GM18870 (cell line): ENCODE measurements at regions not wholly inside any gene's neighbourhood (a gene's known extent, or its start where the extent isn't known, plus 50 kb on each side); places are given as distances from the start of the nearest gene placed in this dataset.

ENCODE experiments used
- ATAC-seq: cut with Tn5 transposase; IDR thresholded peaks from one replicate; pipeline ENCODE4 v1.9.1; 2021; ENCODE audit warnings: moderate library complexity; ENCODE audit not compliant: unreplicated experiment

- ATAC-seq = no peak
Observed at GRCh38 chr4:180861651-180862050, 1381.6 kb upstream of the TENM3 start.

GRCh38 chr4:180866933-180867643, 1376.1 kb upstream of the TENM3 start:
- no peak for ATAC-seq

GRCh38 chr4:180870623-180871022, 1372.6 kb upstream of the TENM3 start:
- ATAC-seq = no peak

GRCh38 chr4:180898305-180898704, 1344.9 kb upstream of the TENM3 start:
- no peak for ATAC-seq

- no peak for ATAC-seq
Observed at GRCh38 chr4:180900781-180901180, 1342.4 kb upstream of the TENM3 start.

- no peak for ATAC-seq
Observed at GRCh38 chr4:180909279-180909678, 1333.9 kb upstream of the TENM3 start.

- no peak for ATAC-seq
Observed at GRCh38 chr4:180913750-180914149, 1329.5 kb upstream of the TENM3 start.

- ATAC-seq = no peak
Observed at GRCh38 chr4:180923486-180923885, 1319.7 kb upstream of the TENM3 start.

GRCh38 chr4:180925805-180926204, 1317.4 kb upstream of the TENM3 start:
- no peak for ATAC-seq

GRCh38 chr4:180926277-180926676, 1316.9 kb upstream of the TENM3 start:
- ATAC-seq = no peak

GRCh38 chr4:180932370-180933001, 1310.7 kb upstream of the TENM3 start:
- no peak for ATAC-seq

- no peak for ATAC-seq
Observed at GRCh38 chr4:180937083-180937482, 1306.1 kb upstream of the TENM3 start.

- no peak for ATAC-seq
Observed at GRCh38 chr4:180940680-180941079, 1302.5 kb upstream of the TENM3 start.

- no peak for ATAC-seq
Observed at GRCh38 chr4:180942367-180942916, 1300.8 kb upstream of the TENM3 start.

- no peak for ATAC-seq
Observed at GRCh38 chr4:180946188-180946587, 1297.0 kb upstream of the TENM3 start.

- no peak for ATAC-seq
Observed at GRCh38 chr4:180947425-180947824, 1295.8 kb upstream of the TENM3 start.

- no peak for ATAC-seq
Observed at GRCh38 chr4:180949424-180950213, 1293.6 kb upstream of the TENM3 start.

GRCh38 chr4:180950377-180950776, 1292.8 kb upstream of the TENM3 start:
- no peak for ATAC-seq

GRCh38 chr4:180951312-180951711, 1291.9 kb upstream of the TENM3 start:
- no peak for ATAC-seq

- no peak for ATAC-seq
Observed at GRCh38 chr4:180953572-180953971, 1289.6 kb upstream of the TENM3 start.

- ATAC-seq = no peak
Observed at GRCh38 chr4:180960743-180961401, 1282.3 kb upstream of the TENM3 start.
